HG03175 (cell line): ENCODE measurements at regions not wholly inside any gene's neighbourhood (a gene's known extent, or its start where the extent isn't known, plus 50 kb on each side); places are given as distances from the start of the nearest gene placed in this dataset.
A peak's percentile ranks its signal among the peaks of the same experiment; 100 is the strongest.

Experiments
- ATAC-seq: cut with Tn5 transposase; IDR thresholded peaks from one replicate; pipeline ENCODE4 v1.9.1; 2021; ENCODE audit warnings: mild to moderate bottlenecking, moderate library complexity; ENCODE audit not compliant: unreplicated experiment

DNA sequence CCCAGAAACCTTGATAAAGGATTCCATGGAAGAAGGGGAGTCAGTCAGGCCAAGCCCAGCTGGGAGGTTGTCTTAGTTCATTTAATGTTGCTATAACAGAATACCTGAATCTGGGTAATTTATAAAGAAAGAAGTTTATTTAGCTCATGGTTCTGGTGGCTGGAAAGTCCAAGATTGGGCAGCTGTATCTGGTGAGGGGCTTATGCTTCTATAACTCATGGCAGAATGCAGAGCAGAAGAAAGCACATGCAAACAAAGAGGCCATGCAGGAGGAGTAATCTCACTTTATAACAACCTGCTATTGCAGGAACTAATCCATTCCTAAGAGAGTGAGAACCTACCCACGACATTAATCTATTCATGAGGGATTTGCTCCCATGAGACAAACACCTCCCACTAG, 54.2 kb upstream of the ANKRD1 start:
- ATAC-seq: no peak

GRCh38 chr10:90977162-90977854, 56.4 kb upstream of the ANKRD1 start:
- peak; percentile 51 for ATAC-seq

DNA sequence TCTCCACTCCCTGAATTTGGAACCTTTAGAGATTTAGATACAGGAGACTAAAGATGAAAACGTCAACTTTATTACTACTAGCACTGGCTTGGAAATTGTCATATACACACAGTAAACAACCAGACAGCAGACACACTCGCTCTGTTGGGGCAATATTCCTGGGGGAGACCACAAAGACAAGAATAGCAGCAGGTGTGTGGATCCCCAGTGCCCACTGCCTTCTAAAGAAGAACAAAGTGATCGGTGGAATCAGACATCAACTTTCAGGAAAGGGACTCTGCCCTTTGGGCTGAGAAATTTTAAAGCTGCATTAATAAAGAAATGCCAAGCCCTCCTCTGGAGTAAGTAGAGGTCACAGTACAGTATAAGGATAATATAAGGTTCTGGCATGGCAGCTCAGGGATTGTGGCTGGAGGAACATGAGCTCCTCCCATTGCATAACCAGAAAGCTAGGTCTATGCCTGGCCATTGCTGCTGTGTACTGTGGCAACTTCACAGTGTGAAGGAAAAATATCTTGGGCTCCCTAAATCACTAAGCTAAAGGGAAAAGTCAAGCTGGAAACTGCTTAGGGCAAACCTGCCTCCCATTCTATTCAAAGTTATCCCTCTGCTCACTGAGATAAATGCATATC, 57.1 kb upstream of the ANKRD1 start:
- ATAC-seq: no peak

DNA sequence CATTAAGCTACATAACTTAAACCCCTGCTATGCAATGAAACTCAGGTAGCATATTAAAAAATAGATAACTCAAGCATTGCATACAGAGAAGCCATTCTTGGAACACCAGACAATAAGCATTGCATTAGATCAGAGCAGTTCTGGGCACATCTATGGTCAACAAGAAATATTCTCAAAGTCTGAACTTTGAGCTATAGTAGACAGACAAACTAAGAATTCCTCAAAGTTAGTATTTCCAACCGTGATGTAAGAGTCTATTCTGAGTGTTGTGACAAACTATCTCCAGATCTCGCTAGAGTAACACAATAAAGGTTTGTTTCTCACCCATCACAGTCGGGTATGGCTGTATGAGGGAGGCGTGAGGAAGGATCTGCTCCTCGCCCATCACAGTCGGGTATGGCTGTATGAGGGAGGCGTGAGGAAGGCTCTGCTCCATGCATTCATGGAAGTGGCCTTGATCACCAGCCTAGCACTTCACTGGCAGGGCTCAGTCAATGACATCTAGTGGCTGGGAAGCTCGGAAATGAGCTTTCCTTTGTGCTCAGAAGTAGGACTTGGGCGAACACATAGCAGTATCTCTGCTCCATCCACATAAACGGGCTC, 61.6 kb upstream of the ANKRD1 start:
- no peak for ATAC-seq

GRCh38 chr10:90983914-90984549, 63.1 kb upstream of the ANKRD1 start:
- ATAC-seq: no peak

GRCh38 chr10:90984898-90985297, 64.0 kb upstream of the ANKRD1 start:
- ATAC-seq: no peak

- no peak for ATAC-seq
Measured at GRCh38 chr10:90985321-90985933, 64.5 kb upstream of the ANKRD1 start.

- ATAC-seq: no peak
Measured at GRCh38 chr10:90986136-90986760, 65.4 kb upstream of the ANKRD1 start.

GRCh38 chr10:90986870-90987269, 66.0 kb upstream of the ANKRD1 start:
- no peak for ATAC-seq

GRCh38 chr10:90987383-90987782, 66.5 kb upstream of the ANKRD1 start:
- no peak for ATAC-seq

DNA sequence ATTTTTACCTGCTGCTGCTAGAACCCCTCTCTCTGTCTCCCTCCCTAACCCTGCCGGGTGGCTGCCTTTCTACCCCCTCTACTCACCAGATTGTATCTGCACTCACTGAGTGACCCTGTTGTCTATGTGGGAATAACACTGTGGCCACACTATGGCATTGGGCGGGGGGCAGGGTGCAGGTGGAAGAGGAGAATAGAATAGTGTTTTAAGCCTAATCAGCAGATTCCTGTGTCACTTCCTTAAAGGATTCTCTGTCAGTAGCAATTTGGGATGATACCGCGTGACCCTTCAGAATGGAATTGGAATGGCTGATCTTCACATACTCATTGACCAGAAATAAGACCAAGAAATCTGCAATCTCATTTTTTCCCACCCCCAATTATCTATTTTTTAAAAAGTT, 67.1 kb upstream of the ANKRD1 start:
- ATAC-seq: no peak

- ATAC-seq: no peak
Measured at GRCh38 chr10:90988802-90989201, 67.9 kb upstream of the ANKRD1 start.

GRCh38 chr10:90989378-90989777, 68.5 kb upstream of the ANKRD1 start:
- ATAC-seq: no peak

DNA sequence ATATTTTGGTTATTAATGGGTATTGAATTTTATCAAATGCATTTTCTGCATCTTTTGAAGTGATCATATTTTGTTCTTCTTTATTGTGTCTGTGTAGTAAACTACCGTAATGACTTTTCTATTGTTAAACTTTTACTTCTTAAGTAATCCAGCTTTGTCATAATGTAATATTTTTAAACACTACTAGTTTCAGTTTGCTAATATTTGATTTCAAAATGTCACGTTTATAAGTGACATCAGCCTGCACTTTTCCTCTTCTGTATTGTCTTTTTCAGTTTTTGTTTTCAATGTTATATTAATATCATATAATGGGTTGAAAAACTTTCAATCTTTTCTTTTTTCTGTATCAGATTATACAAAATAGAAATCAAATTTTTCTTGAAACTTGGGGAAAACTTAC, 71.6 kb upstream of the ANKRD1 start:
- ATAC-seq: no peak

- ATAC-seq: peak; percentile 53
Measured at GRCh38 chr10:90993340-90993739, 72.5 kb upstream of the ANKRD1 start.

- ATAC-seq: no peak
Measured at GRCh38 chr10:90997670-90998069, 76.8 kb upstream of the ANKRD1 start.

GRCh38 chr10:90998733-90999511, 78.0 kb upstream of the ANKRD1 start:
- peak; percentile 8 for ATAC-seq

DNA sequence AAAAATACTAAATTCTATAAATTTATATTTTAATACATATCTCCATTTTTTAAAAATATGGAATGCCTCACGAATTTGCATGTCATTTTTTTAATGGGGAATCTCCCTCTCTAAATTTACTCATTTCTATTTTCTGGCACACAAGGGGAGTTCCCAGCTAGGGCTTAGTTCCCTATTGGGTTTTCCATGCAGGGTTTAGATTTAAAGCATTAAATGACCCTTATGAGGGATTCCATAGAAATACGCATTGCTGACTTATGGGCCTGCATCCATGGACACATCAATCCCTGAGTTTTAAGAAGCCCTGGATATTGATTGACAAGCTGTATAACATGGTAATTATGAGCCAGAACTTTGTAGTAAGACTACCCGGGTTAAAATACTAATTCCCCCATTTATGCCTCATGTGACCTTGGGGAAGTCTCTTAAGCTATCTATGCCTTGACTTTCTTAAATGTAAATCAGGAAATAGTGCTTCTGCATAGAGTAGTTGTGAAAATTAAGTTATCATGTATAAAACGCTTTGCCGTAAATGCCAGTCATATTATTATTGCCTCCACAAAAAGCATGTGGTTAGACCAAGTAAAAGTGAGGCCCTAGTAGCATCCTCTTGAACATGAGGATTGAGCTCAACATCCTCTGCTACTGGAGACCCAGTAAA, 78.8 kb upstream of the ANKRD1 start:
- peak; percentile 66 for ATAC-seq

DNA sequence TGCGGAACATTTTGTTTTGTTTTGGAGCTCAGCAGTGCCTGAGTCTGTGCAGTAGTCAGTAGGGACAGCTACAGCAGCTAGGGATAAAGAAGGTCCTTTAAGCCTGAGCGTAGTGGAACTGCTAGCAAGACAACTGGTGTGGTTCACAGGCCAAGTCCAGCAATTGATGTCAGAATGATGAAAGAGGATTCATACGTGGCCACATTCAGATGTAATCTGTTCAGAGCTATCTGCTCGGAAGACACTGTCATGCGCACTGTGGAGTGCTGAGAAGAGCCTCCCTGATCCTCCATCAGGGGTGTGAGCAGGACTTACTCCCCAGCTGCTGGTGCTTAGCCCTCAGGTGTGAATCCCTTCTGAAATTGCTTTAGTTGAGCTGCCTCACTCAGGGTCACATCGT, 79.6 kb upstream of the ANKRD1 start:
- no peak for ATAC-seq

DNA sequence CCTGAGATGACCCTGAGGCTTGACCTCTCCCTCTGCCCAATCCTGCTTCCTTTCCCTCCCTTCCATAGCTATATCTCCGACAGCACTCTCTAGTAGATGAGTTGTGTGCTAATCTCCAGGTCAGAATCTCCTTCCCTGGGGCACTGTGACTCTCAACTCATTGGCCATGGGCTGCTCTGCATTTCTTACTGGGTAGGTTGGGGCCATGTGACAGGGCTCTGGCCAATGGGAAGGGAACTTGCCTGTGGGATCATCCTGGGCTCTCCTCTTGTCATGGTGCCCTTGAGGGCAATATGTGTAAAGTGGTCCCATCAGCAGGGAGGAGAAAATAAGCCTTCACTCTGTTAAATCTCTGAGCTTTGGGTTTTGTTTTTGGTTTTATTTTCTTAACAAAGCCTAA, 80.1 kb upstream of the ANKRD1 start:
- ATAC-seq: no peak
